ENCODE measurements at regions not wholly inside any gene's neighbourhood (a gene's known extent, or its start where the extent isn't known, plus 50 kb on each side); places are given as distances from the start of the nearest gene placed in this dataset.

DNA sequence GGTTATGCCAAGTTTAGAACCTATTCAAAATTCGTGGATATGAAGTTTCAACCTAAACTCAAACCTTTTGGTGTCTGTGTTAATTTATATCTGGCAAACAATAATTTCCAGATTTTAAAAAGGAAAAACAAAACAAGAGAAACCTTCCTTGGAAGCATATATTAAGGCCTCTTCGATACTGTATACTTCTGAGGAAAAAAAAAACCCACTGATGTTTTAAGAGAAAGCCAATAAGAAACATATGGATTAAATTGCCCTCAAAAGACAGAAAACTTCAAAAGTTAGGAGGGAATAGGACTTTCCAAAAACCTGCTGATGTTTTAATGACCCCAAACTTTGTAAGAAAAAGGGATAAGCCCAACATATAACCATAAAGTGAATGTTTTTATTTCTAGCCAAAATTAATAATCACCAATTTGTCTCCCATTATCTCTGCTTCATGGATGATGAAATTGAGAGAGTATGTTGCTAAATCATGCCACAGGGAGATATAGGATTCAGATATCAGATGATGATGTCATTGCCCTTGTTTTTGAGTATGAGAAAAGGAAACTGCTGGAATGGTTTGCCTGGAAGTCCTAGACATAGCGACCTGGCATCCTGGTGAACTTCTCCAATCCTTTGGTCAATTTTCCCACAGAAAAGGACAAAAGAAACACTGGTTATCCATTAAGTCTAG is 423.9 kb downstream of the DMRT2 start:
- intact Hi-C loops (cut with micrococcal nuclease): no loop called here
- CTCF ChIA-PET: no interaction called here
- no peak overlapping the region for H3K4me2 ChIP-seq (ENCODE audit: low read length)
- no peak overlapping the region for H2AFZ ChIP-seq (ENCODE audit: low read depth, low read length, poor library complexity, severe bottlenecking)
- H3K27me3 ChIP-seq (ENCODE audit: insufficient read depth, low read length): no peaks in the 10 kb centered on the region
- TF ChIP-seq JUND (IDR thresholded peaks at IDR 0.05) (no peak), ZFX (IDR thresholded peaks at IDR 0.05) (no peak), POLR2AphosphoS5 (IDR thresholded peaks at IDR 0.05; ENCODE audit: low read depth, low read length) (no peak), SP1 (IDR thresholded peaks at IDR 0.05; ENCODE audit: low read depth) (no peak)
- TF ChIP-seq, protein P1, sequence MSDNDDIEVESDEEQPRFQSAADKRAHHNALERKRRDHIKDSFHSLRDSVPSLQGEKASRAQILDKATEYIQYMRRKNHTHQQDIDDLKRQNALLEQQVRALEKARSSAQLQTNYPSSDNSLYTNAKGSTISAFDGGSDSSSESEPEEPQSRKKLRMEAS (IDR thresholded peaks at IDR 0.05): no peak
- no peak overlapping the region for H3K4me3 ChIP-seq (replicated peaks in 1 of 2; ENCODE audit: low read depth in 1 of 2, low read length in 2 of 2)
- no peak overlapping the region for H3K9ac ChIP-seq (ENCODE audit: low read length)
- no peaks in the 10 kb centered on the region for H3K79me2 ChIP-seq (ENCODE audit: insufficient read depth, low read length)
- H3K27ac ChIP-seq (ENCODE audit: low read depth, low read length): no peak overlapping the region
- H4K20me1 ChIP-seq (ENCODE audit: insufficient read depth): no peaks in the 10 kb centered on the region
- H3K36me3 ChIP-seq (ENCODE audit: control insufficient read depth in 1 of 2, insufficient read depth in 2 of 2, low read length in 2 of 2): no peaks in the 10 kb centered on the region
- no TSS peak for BruUV-seq (replicated peaks)
- no peaks in the 10 kb centered on the region for H3K4me1 ChIP-seq (ENCODE audit: control insufficient read depth in 1 of 2, insufficient read depth in 2 of 2, low read length in 2 of 2)
- POLR2A ChIA-PET: no interaction called here
- no peak for ATAC-seq
- H3K9me2 ChIP-seq (ENCODE audit: insufficient read depth): no peaks in the 10 kb centered on the region
- RAD21 ChIA-PET (ENCODE audit: low non-redundant PET in 1 of 2, low total read pairs in 2 of 2, uncharacterized antibody in 2 of 2, unreplicated experiment in 2 of 2): no interaction called here
- no peak for DNase-seq (ENCODE audit: low read depth, low spot score)
- H3K9me3 ChIP-seq (ENCODE audit: control insufficient read depth in 1 of 2, insufficient read depth in 1 of 2, low read depth in 1 of 2, low read length in 2 of 2): peaks cover 0 to 5% of the 10 kb centered on the region in 2 experiments; a peak in 2 of 4 replicates

DNA sequence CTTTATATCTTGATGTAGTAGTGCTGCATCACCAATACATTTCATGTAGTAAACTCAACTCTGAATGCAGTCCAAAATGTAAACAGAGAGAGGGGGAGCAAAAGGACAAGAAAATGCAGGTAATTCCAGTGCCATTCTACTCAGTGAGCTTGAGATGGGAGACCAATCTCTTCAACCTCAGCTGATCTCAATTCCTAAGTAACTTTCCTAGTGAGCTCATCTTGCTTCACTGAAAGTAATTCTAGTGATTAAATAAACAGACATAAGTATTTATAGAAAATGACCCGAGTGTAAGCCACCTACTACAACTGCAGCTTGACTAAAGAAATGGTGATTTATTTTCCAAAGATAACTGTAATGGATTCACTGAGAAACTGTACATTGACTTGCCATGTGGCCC is 424.5 kb downstream of the DMRT2 start:
- no TSS peak for BruUV-seq (replicated peaks)
- ChIA-PET CTCF (no interaction called here), RAD21 (ENCODE audit: low non-redundant PET in 1 of 2, low total read pairs in 2 of 2, uncharacterized antibody in 2 of 2, unreplicated experiment in 2 of 2) (no interaction called here), POLR2A (no interaction called here)
- no peak overlapping the region for H2AFZ ChIP-seq (ENCODE audit: low read depth, low read length, poor library complexity, severe bottlenecking)
- H3K4me2 ChIP-seq (ENCODE audit: low read length): no peak overlapping the region
- no peaks in the 10 kb centered on the region for H3K4me1 ChIP-seq (ENCODE audit: control insufficient read depth in 1 of 2, insufficient read depth in 2 of 2, low read length in 2 of 2)
- peaks cover 0 to 5% of the 10 kb centered on the region in 2 experiments; a peak in 2 of 4 replicates for H3K9me3 ChIP-seq (ENCODE audit: control insufficient read depth in 1 of 2, insufficient read depth in 1 of 2, low read depth in 1 of 2, low read length in 2 of 2)
- no peak for ATAC-seq
- no peak overlapping the region for H3K9ac ChIP-seq (ENCODE audit: low read length)
- no peaks in the 10 kb centered on the region for H3K36me3 ChIP-seq (ENCODE audit: control insufficient read depth in 1 of 2, insufficient read depth in 2 of 2, low read length in 2 of 2)
- no peaks in the 10 kb centered on the region for H3K27me3 ChIP-seq (ENCODE audit: insufficient read depth, low read length)
- intact Hi-C loops (cut with micrococcal nuclease): no loop called here
- H3K4me3 ChIP-seq (replicated peaks in 1 of 2; ENCODE audit: low read depth in 1 of 2, low read length in 2 of 2): no peak overlapping the region
- no peak for DNase-seq (ENCODE audit: low read depth, low spot score)
- H4K20me1 ChIP-seq (ENCODE audit: insufficient read depth): no peaks in the 10 kb centered on the region
- no peak overlapping the region for H3K27ac ChIP-seq (ENCODE audit: low read depth, low read length)
- H3K79me2 ChIP-seq (ENCODE audit: insufficient read depth, low read length): no peaks in the 10 kb centered on the region
- no peaks in the 10 kb centered on the region for H3K9me2 ChIP-seq (ENCODE audit: insufficient read depth)
- TF ChIP-seq, protein P2, sequence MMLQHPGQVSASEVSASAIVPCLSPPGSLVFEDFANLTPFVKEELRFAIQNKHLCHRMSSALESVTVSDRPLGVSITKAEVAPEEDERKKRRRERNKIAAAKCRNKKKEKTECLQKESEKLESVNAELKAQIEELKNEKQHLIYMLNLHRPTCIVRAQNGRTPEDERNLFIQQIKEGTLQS (IDR thresholded peaks at IDR 0.05): no peak
- TF ChIP-seq POLR2AphosphoS5 (IDR thresholded peaks at IDR 0.05; ENCODE audit: low read depth, low read length) (no peak), SP1 (IDR thresholded peaks at IDR 0.05; ENCODE audit: low read depth) (no peak), RAD21 (IDR thresholded peaks at IDR 0.05; ENCODE audit: low read depth) (no peak), FOSL1 (IDR thresholded peaks at IDR 0.05; ENCODE audit: low read depth) (no peak), YY1 (IDR thresholded peaks at IDR 0.05; ENCODE audit: extremely low read depth, insufficient replicate concordance, low read depth, low read length) (no peak), ZFX (IDR thresholded peaks at IDR 0.05) (no peak), ELF1 (IDR thresholded peaks at IDR 0.05; ENCODE audit: borderline replicate concordance, low read depth) (no peak), EZH2phosphoT487 (IDR thresholded peaks at IDR 0.05; ENCODE audit: borderline replicate concordance) (no peak), SRF (IDR thresholded peaks at IDR 0.05; ENCODE audit: low read depth) (no peak), SIN3A (IDR thresholded peaks at IDR 0.05; ENCODE audit: low read depth) (no peak), ZNF274 (IDR thresholded peaks at IDR 0.05; ENCODE audit: low read depth, low read length) (no peak)
- TF ChIP-seq, protein P3, sequence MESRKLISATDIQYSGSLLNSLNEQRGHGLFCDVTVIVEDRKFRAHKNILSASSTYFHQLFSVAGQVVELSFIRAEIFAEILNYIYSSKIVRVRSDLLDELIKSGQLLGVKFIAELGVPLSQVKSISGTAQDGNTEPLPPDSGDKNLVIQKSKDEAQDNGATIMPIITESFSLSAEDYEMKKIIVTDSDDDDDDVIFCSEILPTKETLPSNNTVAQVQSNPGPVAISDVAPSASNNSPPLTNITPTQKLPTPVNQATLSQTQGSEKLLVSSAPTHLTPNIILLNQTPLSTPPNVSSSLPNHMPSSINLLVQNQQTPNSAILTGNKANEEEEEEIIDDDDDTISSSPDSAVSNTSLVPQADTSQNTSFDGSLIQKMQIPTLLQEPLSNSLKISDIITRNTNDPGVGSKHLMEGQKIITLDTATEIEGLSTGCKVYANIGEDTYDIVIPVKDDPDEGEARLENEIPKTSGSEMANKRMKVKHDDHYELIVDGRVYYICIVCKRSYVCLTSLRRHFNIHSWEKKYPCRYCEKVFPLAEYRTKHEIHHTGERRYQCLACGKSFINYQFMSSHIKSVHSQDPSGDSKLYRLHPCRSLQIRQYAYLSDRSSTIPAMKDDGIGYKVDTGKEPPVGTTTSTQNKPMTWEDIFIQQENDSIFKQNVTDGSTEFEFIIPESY (IDR thresholded peaks at IDR 0.05; ENCODE audit: extremely low read depth, insufficient replicate concordance, low read length): no peak
- TF ChIP-seq, protein P1 (IDR thresholded peaks at IDR 0.05): no peak
- TF ChIP-seq, protein P4, sequence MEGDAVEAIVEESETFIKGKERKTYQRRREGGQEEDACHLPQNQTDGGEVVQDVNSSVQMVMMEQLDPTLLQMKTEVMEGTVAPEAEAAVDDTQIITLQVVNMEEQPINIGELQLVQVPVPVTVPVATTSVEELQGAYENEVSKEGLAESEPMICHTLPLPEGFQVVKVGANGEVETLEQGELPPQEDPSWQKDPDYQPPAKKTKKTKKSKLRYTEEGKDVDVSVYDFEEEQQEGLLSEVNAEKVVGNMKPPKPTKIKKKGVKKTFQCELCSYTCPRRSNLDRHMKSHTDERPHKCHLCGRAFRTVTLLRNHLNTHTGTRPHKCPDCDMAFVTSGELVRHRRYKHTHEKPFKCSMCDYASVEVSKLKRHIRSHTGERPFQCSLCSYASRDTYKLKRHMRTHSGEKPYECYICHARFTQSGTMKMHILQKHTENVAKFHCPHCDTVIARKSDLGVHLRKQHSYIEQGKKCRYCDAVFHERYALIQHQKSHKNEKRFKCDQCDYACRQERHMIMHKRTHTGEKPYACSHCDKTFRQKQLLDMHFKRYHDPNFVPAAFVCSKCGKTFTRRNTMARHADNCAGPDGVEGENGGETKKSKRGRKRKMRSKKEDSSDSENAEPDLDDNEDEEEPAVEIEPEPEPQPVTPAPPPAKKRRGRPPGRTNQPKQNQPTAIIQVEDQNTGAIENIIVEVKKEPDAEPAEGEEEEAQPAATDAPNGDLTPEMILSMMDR (IDR thresholded peaks at IDR 0.05 in 2 of 3, conservative IDR thresholded peaks at IDR 0.05 in 1 of 3; ENCODE audit: borderline replicate concordance in 1 of 3, insufficient read depth in 1 of 3, low read depth in 2 of 3, low read length in 2 of 3): no peak

Data from HCT116 (cell line).